ENCODE measurements at regions not wholly inside any gene's neighbourhood (a gene's known extent, or its start where the extent isn't known, plus 50 kb on each side); places are given as distances from the start of the nearest gene placed in this dataset.
"Not testable (repeated sequence)": the region's sequence is repeated elsewhere in the genome, so short reads cannot be mapped to it uniquely, and the experiment has no call there.

DNA sequence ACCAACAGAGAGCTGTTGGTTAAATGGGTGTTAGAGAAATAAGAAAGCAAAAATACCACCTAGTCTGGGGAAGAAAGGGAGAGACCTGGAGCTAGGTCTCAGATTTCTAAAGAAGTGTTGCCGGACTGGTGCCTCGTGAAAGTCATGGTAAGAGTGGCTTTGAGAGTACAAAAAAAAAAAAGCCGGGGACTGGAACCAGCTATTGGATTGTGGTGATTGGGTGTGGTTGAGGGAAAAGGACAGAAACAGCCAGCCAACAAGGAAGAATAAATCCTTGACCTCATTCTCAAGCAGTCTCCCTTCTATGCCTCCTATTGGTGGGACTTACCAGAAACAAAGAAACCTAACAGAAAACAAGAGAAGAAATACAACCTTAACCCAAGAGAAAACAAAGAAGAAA, 346.4 kb upstream of the KCNMB2 start:
- no peak for DNase-seq
- H3K4me1 Mint-ChIP-seq (ENCODE audit: low read depth): peaks cover 4% of the 10 kb centered on the region
- H3K27me3 Mint-ChIP-seq (ENCODE audit: low read depth): no peaks in the 10 kb centered on the region
- no peak overlapping the region for H3K27ac Mint-ChIP-seq
- H3K4me3 Mint-ChIP-seq: no peak overlapping the region
- intact Hi-C loops (cut with micrococcal nuclease): no loop called here
- CTCF ChIA-PET: no interaction called here
- peaks cover 2% of the 10 kb centered on the region for H3K9me3 Mint-ChIP-seq
- H3K36me3 Mint-ChIP-seq (ENCODE audit: low read depth): no peaks in the 10 kb centered on the region

DNA sequence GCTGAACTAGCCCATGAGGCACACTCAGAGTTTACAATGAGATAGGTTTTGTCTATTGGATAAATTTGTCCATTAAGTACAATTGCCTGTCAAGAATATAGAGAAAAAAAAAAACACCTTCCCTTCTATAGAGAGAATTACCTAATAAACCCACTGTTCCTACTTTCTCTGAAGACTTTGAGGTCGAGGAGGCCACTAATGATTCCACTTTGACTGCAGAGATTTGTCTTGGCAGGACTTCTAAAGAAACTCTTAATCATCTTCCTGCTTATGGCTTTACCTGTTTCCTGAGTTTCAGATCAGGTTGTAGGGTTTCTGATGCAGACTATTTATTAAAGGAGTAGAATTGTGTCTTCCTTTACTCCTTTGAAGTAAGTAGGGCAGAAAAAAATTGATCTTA, 342.4 kb upstream of the KCNMB2 start:
- H3K36me3 Mint-ChIP-seq (ENCODE audit: low read depth): no peaks in the 10 kb centered on the region
- no peak for DNase-seq
- H3K4me1 Mint-ChIP-seq (ENCODE audit: low read depth): peaks cover 4% of the 10 kb centered on the region
- intact Hi-C loops (cut with micrococcal nuclease): no loop called here
- no peaks in the 10 kb centered on the region for H3K27me3 Mint-ChIP-seq (ENCODE audit: low read depth)
- H3K4me3 Mint-ChIP-seq: no peak overlapping the region
- H3K9me3 Mint-ChIP-seq: no peaks in the 10 kb centered on the region
- no peak overlapping the region for H3K27ac Mint-ChIP-seq
- CTCF ChIA-PET: no interaction called here

GRCh38 chr3:178194539-178194938, 341.7 kb upstream of the KCNMB2 start:
- H3K4me1 Mint-ChIP-seq (ENCODE audit: low read depth): peaks cover 4% of the 10 kb centered on the region
- CTCF ChIA-PET: interaction anchor here (1.1 kb wide), 1 partner anchor 48 kb away, joined by 3 read pairs; no protein-coding TSS in a partner anchor
- DNase-seq: no peak
- no peak overlapping the region for H3K27ac Mint-ChIP-seq
- H3K27me3 Mint-ChIP-seq (ENCODE audit: low read depth): no peaks in the 10 kb centered on the region
- H3K9me3 Mint-ChIP-seq: no peaks in the 10 kb centered on the region
- H3K36me3 Mint-ChIP-seq (ENCODE audit: low read depth): no peaks in the 10 kb centered on the region
- intact Hi-C loops (cut with micrococcal nuclease): no loop called here
- no peak overlapping the region for H3K4me3 Mint-ChIP-seq

DNA sequence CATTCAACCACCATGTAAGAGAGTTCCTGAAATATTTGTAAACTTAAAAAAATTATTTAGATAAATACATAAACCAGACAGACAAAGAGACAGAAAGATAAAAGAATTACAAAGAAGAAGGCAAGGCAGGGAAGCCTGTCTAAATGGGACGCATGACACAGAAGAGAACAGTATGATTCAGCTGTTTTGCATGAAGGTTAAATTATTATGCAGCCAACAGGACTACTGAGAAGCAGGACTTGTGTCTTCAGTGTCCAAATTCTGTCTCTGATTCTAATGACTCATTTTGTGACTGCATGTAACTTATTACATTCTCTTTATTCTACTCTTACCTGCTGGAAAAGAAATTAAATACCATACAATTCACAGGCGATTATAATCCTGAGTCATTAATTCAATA, 340.4 kb upstream of the KCNMB2 start:
- no peaks in the 10 kb centered on the region for H3K9me3 Mint-ChIP-seq
- CTCF ChIA-PET: interaction anchor here (1.1 to 1.2 kb wide), 2 partner anchors 35 to 47 kb away, joined by 3 to 4 read pairs; no protein-coding TSS in a partner anchor

DNA sequence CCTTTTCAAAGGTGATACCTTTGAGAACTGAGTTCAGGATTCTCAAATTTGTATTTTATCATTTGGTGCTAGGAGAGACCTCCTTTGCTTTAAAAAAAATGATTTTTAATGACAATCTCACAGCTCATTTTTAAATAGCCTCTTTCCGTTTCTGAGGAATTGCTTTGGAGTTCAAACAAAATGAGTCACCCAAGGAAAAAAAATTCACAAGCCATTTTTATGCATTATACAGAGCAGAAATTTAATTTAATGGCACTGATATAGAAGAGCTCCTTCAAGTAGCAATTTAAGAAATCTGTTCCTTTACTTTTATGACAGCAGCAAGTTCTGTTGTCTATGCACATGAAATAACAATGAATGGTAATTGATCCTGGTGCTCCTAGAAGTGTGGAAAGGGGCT, 337.9 kb upstream of the KCNMB2 start:
- no peaks in the 10 kb centered on the region for H3K36me3 Mint-ChIP-seq (ENCODE audit: low read depth)
- intact Hi-C loops (cut with micrococcal nuclease): no loop called here
- DNase-seq: no peak
- H3K4me3 Mint-ChIP-seq: no peak overlapping the region
- H3K4me1 Mint-ChIP-seq (ENCODE audit: low read depth): peaks cover 4% of the 10 kb centered on the region
- H3K27ac Mint-ChIP-seq: no peak overlapping the region
- CTCF ChIA-PET: no interaction called here
- H3K9me3 Mint-ChIP-seq: no peaks in the 10 kb centered on the region
- H3K27me3 Mint-ChIP-seq (ENCODE audit: low read depth): no peaks in the 10 kb centered on the region

More for the DNA sequence above, 340.4 kb upstream of the KCNMB2 start:
- intact Hi-C loops (cut with micrococcal nuclease): no loop called here
- no peaks in the 10 kb centered on the region for H3K27me3 Mint-ChIP-seq (ENCODE audit: low read depth)
- no peak overlapping the region for H3K27ac Mint-ChIP-seq
- no peak overlapping the region for H3K4me3 Mint-ChIP-seq
- H3K36me3 Mint-ChIP-seq (ENCODE audit: low read depth): no peaks in the 10 kb centered on the region
- H3K4me1 Mint-ChIP-seq (ENCODE audit: low read depth): peaks cover 4% of the 10 kb centered on the region
- no peak for DNase-seq

DNA sequence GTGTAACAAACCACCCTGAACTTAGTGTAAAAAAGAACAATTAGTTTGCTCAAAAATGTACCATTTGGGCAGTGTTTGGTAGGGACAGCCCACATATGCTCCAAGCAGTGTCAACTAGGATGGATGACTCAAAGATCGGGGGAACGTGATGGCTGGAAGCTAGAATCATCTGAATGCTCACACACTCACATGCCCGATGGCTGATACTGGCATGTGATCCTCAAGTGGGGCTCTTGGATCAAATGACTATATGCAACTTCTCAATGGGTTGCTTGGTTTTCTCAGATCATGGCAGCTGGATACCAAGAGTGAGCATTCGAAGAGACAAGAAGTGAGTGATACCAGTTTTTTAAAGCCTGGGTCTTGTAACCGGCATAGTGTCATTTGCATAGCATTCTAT, 335.9 kb upstream of the KCNMB2 start:
- H3K27ac Mint-ChIP-seq: no peak overlapping the region
- CTCF ChIA-PET: no interaction called here
- no peak for DNase-seq
- H3K4me3 Mint-ChIP-seq: no peak overlapping the region
- no peaks in the 10 kb centered on the region for H3K36me3 Mint-ChIP-seq (ENCODE audit: low read depth)
- H3K4me1 Mint-ChIP-seq (ENCODE audit: low read depth): no peaks in the 10 kb centered on the region
- no peaks in the 10 kb centered on the region for H3K9me3 Mint-ChIP-seq
- intact Hi-C loops (cut with micrococcal nuclease): no loop called here
- no peaks in the 10 kb centered on the region for H3K27me3 Mint-ChIP-seq (ENCODE audit: low read depth)

DNA sequence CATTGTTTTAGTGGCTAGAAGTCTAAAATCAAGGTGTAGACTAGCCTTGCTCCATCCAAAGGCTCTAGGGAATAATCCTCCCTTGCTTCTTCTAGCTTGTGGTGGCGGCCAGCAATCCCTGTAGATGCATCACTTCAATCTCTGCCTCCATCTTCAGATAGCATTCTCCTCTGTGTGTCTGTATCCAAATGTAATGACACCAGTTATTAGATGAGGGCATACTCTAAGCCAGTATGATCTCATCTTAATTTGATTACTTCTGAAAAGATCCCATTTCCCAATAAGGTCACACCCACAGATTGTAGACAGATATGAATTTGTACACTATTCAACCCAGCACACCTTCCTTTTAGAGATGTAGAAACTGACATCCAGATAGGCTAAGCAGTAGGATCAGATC, 334.5 kb upstream of the KCNMB2 start:
- intact Hi-C loops (cut with micrococcal nuclease): no loop called here
- no peaks in the 10 kb centered on the region for H3K9me3 Mint-ChIP-seq
- CTCF ChIA-PET: no interaction called here
- no peaks in the 10 kb centered on the region for H3K27me3 Mint-ChIP-seq (ENCODE audit: low read depth)
- no peaks in the 10 kb centered on the region for H3K36me3 Mint-ChIP-seq (ENCODE audit: low read depth)
- H3K27ac Mint-ChIP-seq: no peak overlapping the region
- no peak for DNase-seq
- no peaks in the 10 kb centered on the region for H3K4me1 Mint-ChIP-seq (ENCODE audit: low read depth)
- no peak overlapping the region for H3K4me3 Mint-ChIP-seq

- no peaks in the 10 kb centered on the region for H3K27me3 Mint-ChIP-seq (ENCODE audit: low read depth)
- H3K4me1 Mint-ChIP-seq (ENCODE audit: low read depth): no peaks in the 10 kb centered on the region
- no peak overlapping the region for H3K4me3 Mint-ChIP-seq
- no peaks in the 10 kb centered on the region for H3K9me3 Mint-ChIP-seq
- DNase-seq: no peak
- CTCF ChIA-PET: no interaction called here
- intact Hi-C loops (cut with micrococcal nuclease): no loop called here
- H3K36me3 Mint-ChIP-seq (ENCODE audit: low read depth): no peaks in the 10 kb centered on the region
- H3K27ac Mint-ChIP-seq: no peak overlapping the region
Measured at GRCh38 chr3:178202194-178202593, 334.0 kb upstream of the KCNMB2 start.

DNA sequence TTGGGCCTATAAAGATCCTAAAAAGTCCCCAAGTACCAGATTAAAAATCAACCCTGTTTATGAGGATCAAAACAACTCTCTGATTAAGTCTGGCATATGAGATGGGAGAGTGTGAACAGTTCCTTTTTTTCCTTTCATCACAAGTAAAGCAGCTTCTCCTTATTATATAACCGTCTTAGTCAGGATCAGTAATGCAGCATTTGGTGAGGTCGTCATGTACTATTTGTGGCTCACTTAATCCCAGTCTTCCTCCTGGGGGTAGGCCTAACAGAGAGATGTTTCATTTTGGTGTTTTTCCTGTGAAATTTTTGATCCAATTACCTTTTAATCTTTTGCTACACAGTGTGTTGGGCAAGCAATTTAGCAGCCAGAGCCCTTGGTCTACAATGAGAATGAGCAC, 333.1 kb upstream of the KCNMB2 start:
- Mint-ChIP-seq H3K36me3 (ENCODE audit: low read depth) (no peaks in the 10 kb centered on the region), H3K9me3 (no peaks in the 10 kb centered on the region), H3K4me1 (ENCODE audit: low read depth) (no peaks in the 10 kb centered on the region), H3K4me3 (no peak overlapping the region), H3K27ac (no peak overlapping the region), H3K27me3 (ENCODE audit: low read depth) (no peaks in the 10 kb centered on the region)
- intact Hi-C loops (cut with micrococcal nuclease): no loop called here
- CTCF ChIA-PET: interaction anchor here (0.6 kb wide), 1 partner anchor 179 kb away, joined by 3 read pairs; no protein-coding TSS in a partner anchor
- DNase-seq: no peak

DNA sequence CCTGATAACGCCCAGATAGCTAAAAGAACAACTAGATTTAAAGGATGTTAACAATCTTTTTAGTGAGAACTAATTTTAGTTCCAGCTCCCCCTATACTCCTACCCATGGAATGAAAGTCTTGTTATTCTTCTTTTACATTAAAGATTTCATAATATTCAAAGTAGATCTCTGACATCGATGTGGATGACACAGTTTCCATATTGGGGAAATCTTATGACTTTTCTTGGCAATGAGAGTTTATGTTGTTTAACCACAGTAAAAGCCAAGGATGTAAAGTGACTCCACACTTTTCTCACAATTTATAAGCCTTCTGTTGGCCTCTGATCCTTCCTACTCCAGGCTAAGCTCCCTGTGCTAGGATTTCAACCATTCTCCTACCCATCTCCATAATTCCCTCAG, 332.6 kb upstream of the KCNMB2 start:
- intact Hi-C loops (cut with micrococcal nuclease): no loop called here
- no peak overlapping the region for H3K4me3 Mint-ChIP-seq
- DNase-seq: no peak
- no peak overlapping the region for H3K27ac Mint-ChIP-seq
- no peaks in the 10 kb centered on the region for H3K36me3 Mint-ChIP-seq (ENCODE audit: low read depth)
- no peaks in the 10 kb centered on the region for H3K27me3 Mint-ChIP-seq (ENCODE audit: low read depth)
- H3K9me3 Mint-ChIP-seq: no peaks in the 10 kb centered on the region
- H3K4me1 Mint-ChIP-seq (ENCODE audit: low read depth): no peaks in the 10 kb centered on the region
- CTCF ChIA-PET: interaction anchor here (0.6 kb wide), 1 partner anchor 178 kb away, joined by 3 read pairs; no protein-coding TSS in a partner anchor

DNA sequence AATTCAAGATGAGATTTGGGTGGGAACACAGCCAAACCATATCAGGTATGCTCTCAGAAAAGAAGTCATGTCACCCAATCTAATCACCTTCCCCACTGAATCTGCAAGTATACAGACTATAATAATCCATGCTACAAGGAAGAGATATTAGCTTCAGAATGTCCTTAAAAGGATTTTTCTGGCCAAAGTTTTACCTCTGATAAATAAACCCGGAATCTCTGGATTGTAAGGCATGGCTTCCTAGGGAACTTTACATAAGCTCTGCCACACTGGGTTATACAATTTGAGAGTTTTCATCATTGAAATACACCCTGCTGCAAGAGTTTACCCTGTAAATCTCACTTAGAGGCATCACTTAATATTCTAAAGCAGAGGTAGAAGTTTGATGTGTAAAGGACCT, 330.5 kb upstream of the KCNMB2 start:
- DNase-seq: no peak
- no peak overlapping the region for H3K27ac Mint-ChIP-seq

DNA sequence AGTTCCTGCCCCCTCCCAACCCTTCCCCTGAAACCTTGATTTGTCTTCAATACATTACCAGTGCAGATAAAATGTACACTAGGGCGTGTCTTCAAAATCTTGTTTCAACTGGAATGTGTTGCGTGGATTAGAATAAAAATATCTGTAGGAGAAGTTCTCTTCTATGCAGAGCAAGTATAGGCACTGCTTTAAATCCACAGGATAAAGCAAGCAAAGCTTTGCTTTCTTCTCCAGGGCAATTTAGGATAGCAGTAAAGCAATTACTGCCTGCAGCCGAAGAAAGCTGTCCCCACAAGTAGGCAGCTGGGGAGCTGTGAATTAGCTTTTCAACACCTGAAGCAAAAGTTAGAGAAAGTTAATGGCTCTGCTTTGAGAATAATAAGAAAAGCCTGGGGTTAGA, 329.7 kb upstream of the KCNMB2 start:
- Mint-ChIP-seq H3K36me3 (ENCODE audit: low read depth) (no peaks in the 10 kb centered on the region), H3K27ac (no peak overlapping the region), H3K4me1 (ENCODE audit: low read depth) (no peaks in the 10 kb centered on the region), H3K4me3 (no peak overlapping the region), H3K27me3 (ENCODE audit: low read depth) (no peaks in the 10 kb centered on the region), H3K9me3 (no peaks in the 10 kb centered on the region)
- no peak for DNase-seq
- intact Hi-C loops (cut with micrococcal nuclease): no loop called here
- CTCF ChIA-PET: no interaction called here

More for the DNA sequence above, 330.5 kb upstream of the KCNMB2 start:
- no peak overlapping the region for H3K4me3 Mint-ChIP-seq
- H3K36me3 Mint-ChIP-seq (ENCODE audit: low read depth): no peaks in the 10 kb centered on the region
- intact Hi-C loops (cut with micrococcal nuclease): no loop called here
- CTCF ChIA-PET: interaction anchor here (0.9 kb wide), 1 partner anchor 17 kb away, joined by 3 read pairs; no protein-coding TSS in a partner anchor
- H3K9me3 Mint-ChIP-seq: no peaks in the 10 kb centered on the region
- H3K27me3 Mint-ChIP-seq (ENCODE audit: low read depth): no peaks in the 10 kb centered on the region
- no peaks in the 10 kb centered on the region for H3K4me1 Mint-ChIP-seq (ENCODE audit: low read depth)

DNA sequence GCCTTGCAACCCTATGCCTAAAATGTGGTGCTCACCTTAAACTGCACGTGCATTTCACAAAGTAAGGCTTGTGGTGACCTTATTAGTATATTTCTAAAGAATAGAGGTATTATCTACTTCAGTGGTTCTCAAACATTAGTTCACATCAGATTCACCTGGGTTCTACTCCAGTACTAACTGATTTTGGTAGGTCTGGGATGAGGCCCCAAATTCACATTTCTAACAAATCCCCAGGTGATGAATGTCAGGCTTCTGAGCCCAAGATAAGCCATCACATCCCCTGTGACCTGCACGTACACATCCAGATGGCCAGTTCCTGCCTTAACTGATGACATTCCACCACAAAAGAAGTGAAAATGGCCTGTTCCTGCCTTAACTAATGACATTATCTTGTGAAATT, 329.1 kb upstream of the KCNMB2 start:
- H3K4me1 Mint-ChIP-seq (ENCODE audit: low read depth); H3K27ac Mint-ChIP-seq; H3K4me3 Mint-ChIP-seq; intact Hi-C loops (cut with micrococcal nuclease); CTCF ChIA-PET; H3K27me3 Mint-ChIP-seq (ENCODE audit: low read depth); H3K36me3 Mint-ChIP-seq (ENCODE audit: low read depth); DNase-seq; H3K9me3 Mint-ChIP-seq: not testable (repeated sequence)

- DNase-seq; H3K4me3 Mint-ChIP-seq; H3K27me3 Mint-ChIP-seq (ENCODE audit: low read depth); CTCF ChIA-PET; intact Hi-C loops (cut with micrococcal nuclease); H3K4me1 Mint-ChIP-seq (ENCODE audit: low read depth); H3K36me3 Mint-ChIP-seq (ENCODE audit: low read depth); H3K9me3 Mint-ChIP-seq; H3K27ac Mint-ChIP-seq: not testable (repeated sequence)
Measured at GRCh38 chr3:178207627-178208026, 328.6 kb upstream of the KCNMB2 start.
